ENCODE measurements at regions not wholly inside any gene's neighbourhood (a gene's known extent, or its start where the extent isn't known, plus 50 kb on each side); places are given as distances from the start of the nearest gene placed in this dataset.

DNA sequence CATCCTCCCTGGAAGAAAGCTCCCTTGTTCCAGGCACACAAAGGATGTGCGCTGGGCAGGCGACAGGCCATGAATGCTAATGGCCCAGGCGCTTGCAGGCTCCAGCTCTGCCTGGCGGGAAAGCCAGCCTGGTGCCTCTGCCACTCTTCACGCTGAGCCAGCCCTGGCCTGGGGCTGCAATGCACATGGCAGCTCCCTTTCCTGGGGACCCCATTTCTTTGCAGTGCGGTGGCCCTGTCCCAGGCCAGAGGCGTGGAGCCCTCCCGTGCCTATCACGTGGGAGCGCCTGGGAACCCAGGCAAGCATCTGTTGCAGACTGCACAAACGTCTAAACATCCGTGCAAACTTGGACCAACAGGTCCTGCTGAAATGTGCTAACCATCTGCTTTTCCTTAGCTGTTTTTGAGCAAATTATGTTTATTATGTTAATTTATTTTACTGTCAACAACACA is 152.1 kb upstream of the LYZL2 start:
- no peak for TF ChIP-seq CTCF (optimal IDR thresholded peaks at IDR 0.05 in 1 of 3, IDR thresholded peaks at IDR 0.05 in 1 of 3, conservative IDR thresholded peaks at IDR 0.05 in 1 of 3; ENCODE audit: extremely low read depth in 1 of 3, insufficient read depth in 2 of 3, low read length in 3 of 3)
- no peak for TF ChIP-seq EZH2 (IDR thresholded peaks at IDR 0.05; ENCODE audit: low read length)
- Histone ChIP-seq H3K9me1 (ENCODE audit: control insufficient read depth, extremely low read depth, insufficient read depth, low read length) (no peaks in the 10 kb centered on the region), H3K9me3 (ENCODE audit: control insufficient read depth, low read depth, low read length) (no peaks in the 10 kb centered on the region), H2AFZ (ENCODE audit: control insufficient read depth, low read length) (no peak overlapping the region), H3K27me3 (ENCODE audit: control insufficient read depth, extremely low read depth, insufficient read depth, low read length) (peaks cover 15% of the 10 kb centered on the region), H3K27ac (ENCODE audit: control insufficient read depth, insufficient read depth, low read length) (no peak overlapping the region), H3K9ac (ENCODE audit: control insufficient read depth, extremely low read depth, insufficient read depth, low read length) (no peak overlapping the region), H3K4me2 (ENCODE audit: control insufficient read depth, extremely low read depth, insufficient read depth, low read depth, low read length) (no peak overlapping the region), H3K4me3 (ENCODE audit: control insufficient read depth in 2 of 3, extremely low read depth in 1 of 3, insufficient read depth in 2 of 3, low read depth in 1 of 3, low read length in 3 of 3) (no peak overlapping the region), H3K79me2 (ENCODE audit: control insufficient read depth, insufficient read depth, low read length) (no peaks in the 10 kb centered on the region), H3K4me1 (ENCODE audit: control insufficient read depth, extremely low read depth, insufficient read depth, low read length) (peaks cover 4% of the 10 kb centered on the region), H4K20me1 (ENCODE audit: control insufficient read depth, extremely low read depth, insufficient read depth, low read length) (no peaks in the 10 kb centered on the region), H3K36me3 (ENCODE audit: control insufficient read depth in 2 of 2, extremely low read depth in 1 of 2, insufficient read depth in 2 of 2, low read length in 2 of 2) (no peaks in the 10 kb centered on the region)
- FAIRE-seq (no peak), DNase-seq (ENCODE audit: low read depth, low spot score) (no peak)
- dilution Hi-C loops (cut with MboI; ENCODE audit: extremely low pct_ligation_motif_present, low sequenced_read_pairs): no loop called here

DNA sequence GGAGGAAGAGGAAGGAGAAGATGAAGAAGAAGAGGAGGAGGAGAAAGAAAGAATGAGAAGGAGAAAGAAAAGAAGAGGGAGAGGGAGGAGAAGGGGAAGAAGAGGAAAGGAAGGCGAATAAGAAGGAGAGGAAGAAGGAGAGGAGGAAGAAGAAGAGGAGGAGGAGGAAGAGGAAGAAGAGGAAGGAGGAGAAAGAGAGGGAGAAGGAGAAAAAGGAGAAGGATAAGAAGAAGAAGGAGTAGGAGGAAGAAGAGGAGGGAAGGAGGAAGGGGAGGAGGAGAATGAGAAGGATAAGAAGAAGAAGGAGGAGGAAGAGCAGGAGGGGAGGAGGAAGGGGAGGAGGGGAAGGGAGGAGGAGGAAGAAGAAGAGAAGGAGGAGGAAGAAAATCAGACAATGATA is 149.2 kb upstream of the LYZL2 start:
- dilution Hi-C loops (cut with MboI; ENCODE audit: extremely low pct_ligation_motif_present, low sequenced_read_pairs): no loop called here
- DNase-seq (ENCODE audit: low read depth, low spot score) (no peak), FAIRE-seq (no peak)
- Histone ChIP-seq H3K4me2 (ENCODE audit: control insufficient read depth, extremely low read depth, insufficient read depth, low read depth, low read length) (no peak overlapping the region), H2AFZ (ENCODE audit: control insufficient read depth, low read length) (no peak overlapping the region), H3K4me3 (ENCODE audit: control insufficient read depth in 2 of 3, extremely low read depth in 1 of 3, insufficient read depth in 2 of 3, low read depth in 1 of 3, low read length in 3 of 3) (no peak overlapping the region), H3K27me3 (ENCODE audit: control insufficient read depth, extremely low read depth, insufficient read depth, low read length) (peaks cover 15% of the 10 kb centered on the region), H3K9ac (ENCODE audit: control insufficient read depth, extremely low read depth, insufficient read depth, low read length) (no peak overlapping the region), H3K4me1 (ENCODE audit: control insufficient read depth, extremely low read depth, insufficient read depth, low read length) (no peaks in the 10 kb centered on the region), H4K20me1 (ENCODE audit: control insufficient read depth, extremely low read depth, insufficient read depth, low read length) (no peaks in the 10 kb centered on the region), H3K79me2 (ENCODE audit: control insufficient read depth, insufficient read depth, low read length) (no peaks in the 10 kb centered on the region), H3K36me3 (ENCODE audit: control insufficient read depth in 2 of 2, extremely low read depth in 1 of 2, insufficient read depth in 2 of 2, low read length in 2 of 2) (no peaks in the 10 kb centered on the region), H3K9me3 (ENCODE audit: control insufficient read depth, low read depth, low read length) (no peaks in the 10 kb centered on the region), H3K27ac (ENCODE audit: control insufficient read depth, insufficient read depth, low read length) (no peak overlapping the region), H3K9me1 (ENCODE audit: control insufficient read depth, extremely low read depth, insufficient read depth, low read length) (no peaks in the 10 kb centered on the region)
- TF ChIP-seq EZH2 (IDR thresholded peaks at IDR 0.05; ENCODE audit: low read length): no peak
- TF ChIP-seq CTCF (optimal IDR thresholded peaks at IDR 0.05 in 1 of 3, IDR thresholded peaks at IDR 0.05 in 1 of 3, conservative IDR thresholded peaks at IDR 0.05 in 1 of 3; ENCODE audit: extremely low read depth in 1 of 3, insufficient read depth in 2 of 3, low read length in 3 of 3): no peak
